ENCODE measurements at regions not wholly inside any gene's neighbourhood (a gene's known extent, or its start where the extent isn't known, plus 50 kb on each side); places are given as distances from the start of the nearest gene placed in this dataset.
"Not testable (repeated sequence)": the region's sequence is repeated elsewhere in the genome, so short reads cannot be mapped to it uniquely, and the experiment has no call there.

DNA sequence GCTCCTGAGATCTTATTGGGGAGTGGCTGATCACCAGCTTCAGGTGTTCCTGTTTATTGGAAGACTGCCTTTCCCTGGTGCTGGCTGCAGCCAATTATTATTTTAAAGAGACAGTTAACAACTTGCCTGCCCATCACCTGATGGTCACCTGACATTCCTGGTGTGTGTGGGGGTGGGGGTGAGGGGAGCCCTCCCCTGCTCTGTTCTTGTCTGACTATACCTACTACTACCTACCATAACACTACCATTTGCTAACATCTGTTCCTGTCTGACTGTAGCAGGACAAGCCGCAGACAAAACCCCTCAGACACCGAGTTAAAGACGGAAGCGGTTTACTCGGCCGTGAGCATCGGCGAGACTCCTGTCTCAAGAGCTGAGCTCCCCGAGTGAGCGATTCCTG is 54.9 kb upstream of the NBPF3 start:
- no peak for DNase-seq (ENCODE audit: low spot score)

DNA sequence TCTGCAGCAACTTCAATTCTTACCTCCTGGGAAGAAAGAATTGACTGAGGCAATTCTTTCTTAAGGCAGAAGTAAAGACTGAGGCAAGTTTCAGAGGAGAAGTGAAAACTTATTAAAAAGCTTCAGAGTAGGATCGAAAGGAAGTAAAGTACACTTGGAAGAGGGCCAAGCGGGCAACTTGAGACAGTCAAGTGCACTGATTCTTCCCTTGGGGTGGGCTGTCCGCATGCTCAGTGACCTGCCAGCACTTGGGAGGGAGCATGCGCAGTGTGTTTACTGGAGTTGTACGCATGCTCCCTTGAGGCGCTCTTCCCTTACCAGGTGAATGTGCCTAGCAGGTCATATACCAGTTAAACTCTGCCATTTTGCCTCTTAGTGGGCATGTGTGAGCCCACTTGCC is 55.3 kb upstream of the NBPF3 start:
- no peak for DNase-seq (ENCODE audit: low spot score)

DNA sequence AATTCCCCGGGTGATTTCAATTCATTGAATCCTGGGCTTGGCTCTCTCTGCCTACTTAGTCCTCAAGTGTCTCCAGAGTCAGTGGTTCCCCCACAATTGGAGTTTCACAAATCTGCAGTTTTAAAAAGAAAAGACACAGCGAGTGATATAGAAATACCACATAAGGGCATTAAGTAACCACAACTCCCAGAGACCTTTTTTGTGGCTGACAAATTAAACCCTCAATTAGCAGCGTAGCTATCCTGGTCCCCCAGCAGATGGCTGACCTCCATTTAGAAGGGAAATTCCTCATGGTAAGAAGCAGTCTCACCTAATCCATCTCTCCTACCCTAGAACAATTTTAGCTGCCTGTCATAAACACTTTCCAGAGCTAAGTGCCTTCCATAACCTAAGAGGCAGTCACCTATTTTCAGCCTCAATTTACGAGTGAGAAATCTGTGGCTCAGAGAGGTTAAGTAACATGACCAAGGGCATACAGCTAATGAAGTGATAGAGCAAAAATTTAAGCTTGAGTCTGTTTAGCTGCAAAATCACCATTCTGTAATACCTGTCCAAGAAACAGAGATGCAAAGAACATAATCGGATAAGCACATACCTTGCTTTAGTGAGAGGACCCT is 56.0 kb upstream of the NBPF3 start:
- no peak for DNase-seq (ENCODE audit: low spot score)

DNA sequence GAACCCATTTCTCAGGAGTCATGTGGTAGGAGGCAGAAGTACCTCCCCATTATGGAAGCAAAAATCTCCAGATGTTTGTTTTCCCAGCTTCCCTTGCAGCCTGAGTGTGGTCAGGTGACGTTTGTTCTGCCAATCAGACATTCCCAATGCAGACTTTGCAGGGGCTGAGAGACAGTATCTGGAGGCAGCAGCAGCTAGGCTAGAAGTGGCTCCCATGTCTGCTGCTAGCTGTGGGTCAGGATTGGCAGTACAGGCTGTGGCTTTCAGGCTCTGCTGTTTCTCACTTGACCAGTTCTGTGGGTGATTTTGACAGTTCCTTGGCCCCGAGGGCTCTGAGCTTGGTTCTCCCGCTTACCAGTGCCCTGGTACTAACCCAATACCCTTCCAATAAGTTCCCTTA is 58.6 kb upstream of the NBPF3 start:
- no peak for DNase-seq (ENCODE audit: low spot score)

DNA sequence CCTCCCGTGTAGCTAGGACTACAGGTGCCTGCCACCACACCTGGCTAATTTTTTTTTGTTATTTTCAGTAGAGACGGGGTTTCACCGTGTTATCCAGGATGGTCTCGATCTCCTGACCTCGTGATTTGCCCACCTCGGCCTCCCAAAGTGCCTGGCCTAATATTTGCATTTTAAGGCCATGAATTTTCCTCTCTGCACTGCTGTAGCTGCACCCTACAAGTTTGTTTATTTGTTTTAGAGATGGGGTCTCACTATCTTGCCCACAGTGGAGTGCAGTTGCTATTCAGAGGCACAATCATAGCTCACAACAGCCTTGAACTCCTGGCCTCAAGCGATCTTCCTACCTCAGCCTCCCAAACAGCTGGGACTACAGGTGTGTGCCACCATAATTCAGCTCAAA is 59.8 kb upstream of the NBPF3 start:
- not testable (repeated sequence) for DNase-seq (ENCODE audit: low spot score)

DNA sequence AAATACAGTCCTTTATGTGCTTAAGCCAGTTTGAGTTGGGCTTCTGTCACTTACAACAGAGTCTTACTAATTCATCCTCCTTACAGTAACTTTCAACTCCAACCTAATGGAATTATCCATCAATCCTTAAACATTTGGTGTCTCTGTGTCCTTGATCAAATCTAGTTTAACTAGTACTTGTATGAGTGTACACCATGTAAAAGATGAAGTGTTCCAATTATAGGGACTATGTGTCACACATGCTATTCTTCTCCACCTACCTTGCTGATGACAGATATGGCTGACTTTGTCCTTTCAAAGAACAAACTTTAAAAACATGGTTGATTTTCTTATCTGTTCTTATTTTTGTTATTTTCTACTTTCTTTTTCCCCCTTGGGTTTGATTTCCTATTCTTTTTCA is 60.4 kb upstream of the NBPF3 start:
- no peak for DNase-seq (ENCODE audit: low spot score)

DNA sequence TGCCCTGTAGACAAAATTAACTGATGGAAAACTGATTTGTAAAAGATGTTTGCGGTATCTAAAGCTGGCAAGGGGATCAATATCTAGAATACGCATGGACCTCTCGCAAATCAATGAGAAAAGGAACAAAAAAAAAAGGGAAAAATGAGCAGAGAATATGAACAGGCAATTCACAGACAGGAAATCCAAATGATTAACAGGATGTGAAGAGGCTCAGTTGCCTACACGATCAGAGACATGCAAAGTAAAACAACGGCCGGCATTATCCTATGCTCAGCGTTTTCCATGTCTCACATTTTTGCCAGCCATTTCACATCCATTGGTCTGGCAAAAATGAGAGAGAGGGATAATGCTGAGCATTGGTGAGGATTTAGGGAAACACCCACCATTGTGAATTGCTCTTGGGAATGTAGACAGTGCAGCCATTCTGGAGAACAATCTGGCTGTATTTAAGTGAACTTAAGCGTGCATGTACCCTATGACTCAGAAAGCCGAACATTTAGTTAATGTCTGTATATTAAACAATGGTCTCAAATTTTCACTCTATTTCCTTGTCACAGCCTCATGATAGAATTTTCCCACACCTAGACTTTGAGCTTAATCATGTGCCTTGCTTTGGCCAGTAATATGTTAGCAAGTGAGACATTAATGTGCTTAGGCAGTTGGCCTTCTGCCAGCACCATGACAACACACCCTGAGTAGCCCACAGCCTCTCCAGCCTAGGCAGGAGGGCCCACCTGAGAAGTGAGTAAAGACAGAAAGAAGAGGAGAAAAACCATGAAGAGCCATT is 61.0 kb upstream of the NBPF3 start:
- no peak for DNase-seq (ENCODE audit: low spot score)

DNA sequence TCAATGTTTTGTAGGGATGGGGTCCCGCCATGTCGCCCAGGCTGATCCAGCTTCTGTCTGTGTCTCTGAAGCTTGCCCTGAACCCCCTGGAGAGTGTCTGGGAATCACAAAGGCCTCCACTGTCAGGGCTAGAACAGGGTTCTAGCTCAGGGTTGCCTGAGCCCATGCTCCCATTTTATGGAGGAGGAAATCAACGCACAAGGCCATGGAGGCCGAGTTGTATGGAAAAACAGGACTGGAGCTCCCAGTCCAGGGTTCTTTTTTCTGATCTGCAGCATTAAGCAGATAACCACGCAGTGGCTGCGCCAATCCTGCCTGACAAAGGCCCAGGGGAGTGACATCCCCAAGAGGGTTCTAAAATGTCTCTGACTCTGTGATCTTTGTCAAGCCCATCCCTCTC is 67.6 kb upstream of the NBPF3 start:
- DNase-seq (ENCODE audit: low spot score) = no peak

DNA sequence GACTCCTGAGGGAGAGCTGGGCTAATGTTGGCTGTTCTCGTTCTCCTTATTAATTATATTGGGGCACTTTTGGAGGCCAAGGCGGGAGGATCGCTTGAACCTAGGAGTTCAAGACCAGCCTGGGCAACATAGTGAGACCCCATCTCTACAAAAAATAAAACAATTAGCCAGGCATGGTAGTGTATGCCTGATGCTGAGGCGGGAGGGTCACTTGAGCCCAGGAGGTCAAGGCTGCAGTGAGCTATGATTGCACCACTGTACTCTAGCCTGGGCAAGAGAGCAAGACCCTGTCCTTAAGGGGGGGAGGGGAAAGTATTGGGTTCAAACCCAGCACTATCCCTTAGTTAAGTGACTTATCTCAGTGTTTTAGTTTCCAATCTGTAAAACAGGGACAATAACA is 70.0 kb upstream of the NBPF3 start:
- no peak for DNase-seq (ENCODE audit: low spot score)

DNA sequence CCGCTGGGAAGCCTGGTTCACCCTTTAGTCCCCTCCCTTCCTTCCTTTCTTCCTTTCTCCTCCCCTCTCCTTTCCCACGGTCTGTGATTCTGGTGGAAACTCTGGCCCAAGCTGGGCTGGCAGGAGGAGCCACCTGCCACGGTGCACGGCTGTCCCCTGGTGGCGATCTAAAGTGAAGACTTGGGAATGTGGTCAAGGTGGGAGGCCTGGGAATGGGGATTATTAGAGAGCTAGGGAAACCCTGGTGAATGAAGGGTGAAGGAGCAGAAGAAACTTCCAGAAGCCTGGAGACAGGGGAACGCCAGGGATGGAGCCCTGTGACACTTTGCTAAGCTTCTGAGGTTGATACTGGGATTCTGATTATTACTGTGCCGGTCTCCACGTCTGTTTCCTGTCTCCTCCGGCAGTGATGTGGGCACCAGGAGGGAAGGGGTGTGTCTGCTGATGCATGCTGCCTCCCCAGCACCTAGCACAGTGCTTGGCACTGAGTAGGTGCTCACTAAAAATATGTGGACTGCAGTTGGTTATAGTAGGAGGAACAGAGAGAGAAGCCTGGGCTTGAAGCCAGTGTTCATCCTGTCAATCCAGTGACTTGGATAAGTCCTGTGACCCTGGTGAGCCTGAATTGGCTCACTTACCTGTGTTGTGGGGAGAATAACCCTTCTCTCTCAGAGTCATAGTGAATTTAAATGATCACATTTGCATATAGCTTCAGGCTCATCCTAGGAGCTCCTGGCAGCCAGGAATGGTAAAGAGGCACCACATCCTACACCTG is 71.2 kb upstream of the NBPF3 start:
- peak; percentile 93 for DNase-seq (ENCODE audit: low spot score)

DNA sequence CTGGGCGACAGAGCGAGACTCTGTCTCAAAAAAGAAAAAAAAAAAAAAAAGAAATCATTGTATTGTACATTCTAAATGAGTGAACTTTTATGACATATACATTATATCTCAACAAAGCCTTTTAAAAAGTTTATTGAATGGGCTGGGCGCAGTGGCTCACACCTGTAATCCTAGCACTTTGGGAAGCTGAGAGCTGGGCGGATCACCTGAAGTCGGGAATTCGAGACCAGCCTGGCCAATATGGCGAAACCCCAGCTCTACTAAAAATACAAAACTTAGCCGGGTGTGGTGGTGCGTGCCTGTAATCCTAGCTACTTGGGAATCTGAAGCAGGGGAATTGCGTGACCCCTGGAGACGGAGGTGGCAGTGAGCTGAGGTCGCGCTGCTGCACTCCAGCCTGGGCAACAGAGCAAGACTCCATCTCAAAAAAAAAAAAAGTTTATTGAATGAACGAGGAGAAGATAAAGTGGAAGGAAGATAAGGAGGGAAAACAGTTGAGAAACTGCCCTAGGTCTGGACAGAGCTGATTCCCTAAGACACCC is 71.9 kb upstream of the NBPF3 start:
- DNase-seq (ENCODE audit: low spot score) = not testable (repeated sequence)

DNA sequence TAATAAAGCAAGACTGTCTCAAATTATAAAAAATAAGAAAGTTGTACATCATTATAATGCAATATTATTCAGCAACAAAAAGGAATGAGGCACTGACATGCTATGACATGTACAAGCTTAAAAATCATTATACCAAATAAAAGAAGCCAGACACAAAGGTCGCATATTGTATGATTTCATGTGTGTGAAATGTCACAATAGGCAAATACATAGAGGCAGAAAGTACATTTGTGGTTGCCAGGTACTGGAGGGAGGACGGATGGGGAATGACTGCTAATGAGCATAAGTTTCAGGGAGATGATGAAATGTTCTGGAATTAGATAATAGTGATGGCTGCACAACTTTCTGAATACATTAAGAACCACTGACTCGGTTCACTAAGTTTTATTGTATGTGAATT is 73.6 kb upstream of the NBPF3 start:
- DNase-seq (ENCODE audit: low spot score) = no peak

DNA sequence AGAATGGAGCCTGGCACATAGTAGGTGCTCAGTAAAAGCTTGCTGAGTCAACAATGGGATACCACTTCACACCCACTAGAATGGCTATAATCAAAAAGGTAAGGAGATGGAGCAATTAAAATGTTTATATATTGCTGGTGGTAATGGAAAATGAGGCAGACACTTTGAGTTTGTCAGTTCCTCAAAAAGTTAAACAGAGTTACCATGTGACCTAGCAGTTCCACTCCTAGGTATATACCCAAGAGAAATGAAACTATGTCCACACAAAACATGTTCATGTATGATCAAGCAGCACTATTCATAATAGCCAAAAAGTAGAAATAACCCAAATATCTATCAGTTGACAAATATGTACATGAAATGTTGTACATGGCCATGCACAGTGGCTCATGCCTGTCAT is 74.8 kb upstream of the ECE1 start:
- no peak for DNase-seq (ENCODE audit: low spot score)

DNA sequence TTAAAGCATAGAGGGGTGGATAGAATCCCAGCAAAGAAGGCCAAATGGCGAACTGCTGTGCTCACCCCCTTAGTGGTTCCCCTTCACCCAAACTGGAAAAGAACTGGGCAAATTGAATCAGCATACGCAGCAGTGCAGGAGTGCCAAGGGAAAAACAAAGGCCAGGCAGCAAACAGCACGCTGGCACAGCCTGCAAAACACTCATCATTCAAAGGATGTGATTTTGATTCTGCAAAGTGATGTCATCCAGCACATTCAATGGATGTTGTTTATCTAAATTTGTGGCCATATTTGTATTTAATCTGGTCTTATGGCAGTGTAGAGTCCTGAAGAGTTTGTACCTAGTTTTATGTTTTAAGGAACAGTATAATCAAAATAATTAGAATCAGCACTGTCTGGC is 71.8 kb upstream of the ECE1 start:
- no peak for DNase-seq (ENCODE audit: low spot score)

DNA sequence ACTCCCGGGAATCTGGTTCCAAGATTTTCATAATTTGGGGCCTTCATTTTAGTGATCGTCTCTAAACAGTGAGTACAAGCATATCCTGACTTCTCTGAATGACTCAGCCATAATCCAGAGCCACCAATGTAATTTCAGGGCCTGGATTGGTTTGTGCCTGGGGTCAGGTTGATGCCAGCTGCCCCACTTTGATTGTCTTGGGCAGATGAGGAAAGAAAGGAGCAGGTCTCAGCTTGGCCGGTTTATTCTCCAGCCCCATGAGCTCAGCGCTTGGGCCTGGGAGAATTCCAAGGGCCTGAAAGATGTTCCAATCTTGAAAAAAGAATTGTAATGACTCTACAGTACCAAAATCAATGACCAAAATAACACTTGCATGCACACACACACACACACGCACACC is 71.2 kb upstream of the ECE1 start:
- no peak for DNase-seq (ENCODE audit: low spot score)

DNA sequence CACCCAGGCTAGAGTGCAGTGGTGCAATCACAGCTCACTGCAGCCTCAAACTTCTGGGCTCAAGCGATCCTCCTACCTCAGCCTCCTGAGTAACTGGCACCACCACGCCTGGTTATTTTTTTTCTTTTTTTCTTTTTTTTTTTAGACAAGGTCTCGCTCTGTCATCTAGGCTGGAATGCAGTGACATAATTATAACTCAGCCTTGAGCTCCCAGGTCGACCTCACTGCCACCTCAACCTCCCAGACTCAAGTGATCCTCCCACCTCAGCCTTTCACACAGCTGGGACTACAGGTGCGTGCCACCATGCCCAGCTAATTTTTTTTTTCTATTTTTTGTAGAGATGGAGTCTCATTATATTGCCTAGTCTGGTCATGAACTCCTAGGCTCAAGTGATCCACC is 66.9 kb upstream of the ECE1 start:
- DNase-seq (ENCODE audit: low spot score) = no peak

DNA sequence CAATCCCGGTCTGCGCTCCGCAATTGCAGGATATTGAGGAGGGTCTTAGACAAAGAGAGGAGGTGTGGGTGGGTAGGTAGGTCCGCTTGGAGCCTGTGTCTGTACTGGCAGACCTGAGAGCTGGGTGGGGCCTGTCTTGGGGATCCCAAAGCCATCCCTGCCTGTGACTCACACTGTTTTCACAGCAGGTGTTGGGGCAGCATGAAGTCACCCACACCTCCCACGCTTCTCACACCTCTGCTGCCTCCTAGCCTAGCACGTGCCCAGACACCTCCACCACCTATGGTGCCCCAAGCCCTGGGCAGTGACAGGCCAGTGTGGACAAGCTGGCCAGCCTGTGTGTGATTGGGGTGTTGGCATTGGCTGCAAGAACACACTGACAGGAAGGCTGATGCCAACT is 65.7 kb upstream of the ECE1 start:
- DNase-seq (ENCODE audit: low spot score) = no peak

DNA sequence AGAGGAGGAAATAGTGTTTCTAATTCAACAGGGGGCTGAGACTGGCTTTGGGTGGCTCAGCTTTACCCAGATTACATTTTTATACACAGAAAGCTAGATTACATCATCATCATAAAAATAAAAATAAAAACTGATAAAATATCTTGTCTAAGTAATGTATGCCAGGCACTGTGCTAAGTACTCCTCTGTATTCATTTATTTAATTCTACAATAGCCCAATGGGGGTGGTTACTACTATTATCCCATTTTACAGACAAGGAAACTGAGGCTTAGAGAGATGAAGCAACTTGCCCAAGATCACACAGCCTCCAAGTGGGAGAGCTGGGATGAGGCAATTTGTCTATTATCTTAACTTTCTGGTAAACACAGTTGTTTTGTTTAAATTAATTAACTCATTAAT is 62.3 kb upstream of the ECE1 start:
- no peak for DNase-seq (ENCODE audit: low spot score)

DNA sequence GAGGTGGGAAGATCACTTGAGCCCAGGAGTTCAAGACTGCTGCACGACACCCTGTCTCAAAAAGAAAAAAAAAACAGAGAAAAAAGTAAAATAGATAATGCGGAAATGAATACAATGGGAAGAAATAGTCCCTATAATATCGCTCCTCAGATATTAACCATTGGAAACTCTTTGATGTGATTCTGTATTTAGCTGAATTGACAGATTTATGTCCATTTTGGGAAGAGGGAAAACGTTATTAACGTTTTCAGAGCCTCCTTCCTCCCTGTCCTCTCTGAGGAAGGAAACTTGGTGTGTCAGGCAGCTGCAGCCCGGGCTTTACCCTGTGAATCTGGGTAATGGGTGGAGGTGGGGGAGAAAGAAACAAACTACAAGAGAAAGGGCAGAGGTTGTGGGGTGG is 61.6 kb upstream of the ECE1 start:
- DNase-seq (ENCODE audit: low spot score) = no peak

DNA sequence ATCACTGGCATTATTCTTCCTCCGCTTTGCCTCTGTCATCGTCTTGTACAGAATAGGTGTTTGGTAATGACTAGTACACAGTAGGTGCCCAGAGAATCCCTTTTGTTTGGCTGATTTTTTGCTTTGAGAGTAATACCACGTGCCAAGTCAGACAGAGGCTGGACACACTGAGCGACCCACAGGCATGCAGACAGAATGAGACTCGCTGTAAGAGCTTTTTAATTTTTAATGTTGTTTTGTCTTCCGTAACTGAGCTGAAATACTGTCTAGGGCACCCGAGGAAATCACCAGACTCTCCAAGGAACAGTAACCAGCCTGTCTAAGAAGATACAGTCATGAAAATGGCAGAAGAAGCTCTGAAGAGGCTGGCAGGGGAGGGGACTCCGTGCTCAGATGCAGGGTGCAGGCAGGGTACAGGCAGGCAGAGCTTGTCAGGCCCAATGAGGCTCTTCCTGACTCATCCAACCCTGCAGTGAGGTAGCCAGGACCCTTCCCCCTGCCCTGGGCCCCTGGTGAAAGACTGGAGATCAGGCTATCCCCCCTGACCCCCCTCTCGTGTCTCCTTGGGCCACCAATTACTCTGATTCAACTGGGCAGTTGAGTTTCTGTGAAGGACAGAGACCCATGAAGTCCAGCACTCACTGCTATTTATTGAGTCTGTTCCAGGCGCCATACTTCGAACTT is 60.1 kb upstream of the ECE1 start:
- DNase-seq (ENCODE audit: low spot score) = no peak

DNA sequence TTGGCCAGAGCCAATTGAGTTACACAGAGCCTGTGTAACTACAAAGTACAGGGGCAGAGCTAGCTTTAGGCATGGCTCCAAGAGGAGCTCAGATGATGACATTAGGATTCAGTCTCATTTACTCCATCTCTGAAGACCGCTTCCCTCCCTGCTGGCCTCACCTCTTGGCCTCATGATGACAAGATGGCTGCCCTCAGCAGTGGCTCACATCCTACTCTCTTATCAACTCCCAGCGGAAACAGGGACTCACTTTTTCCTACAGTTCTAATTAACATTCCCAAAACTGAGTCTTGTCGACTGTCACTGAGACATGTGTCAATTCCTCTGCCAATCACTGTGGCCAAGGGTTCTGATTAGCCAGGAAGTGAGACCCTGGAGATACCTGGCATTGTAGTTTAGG is 59.4 kb upstream of the ECE1 start:
- no peak for DNase-seq (ENCODE audit: low spot score)
